ENCODE measurements at regions not wholly inside any gene's neighbourhood (a gene's known extent, or its start where the extent isn't known, plus 50 kb on each side); places are given as distances from the start of the nearest gene placed in this dataset.

DNA sequence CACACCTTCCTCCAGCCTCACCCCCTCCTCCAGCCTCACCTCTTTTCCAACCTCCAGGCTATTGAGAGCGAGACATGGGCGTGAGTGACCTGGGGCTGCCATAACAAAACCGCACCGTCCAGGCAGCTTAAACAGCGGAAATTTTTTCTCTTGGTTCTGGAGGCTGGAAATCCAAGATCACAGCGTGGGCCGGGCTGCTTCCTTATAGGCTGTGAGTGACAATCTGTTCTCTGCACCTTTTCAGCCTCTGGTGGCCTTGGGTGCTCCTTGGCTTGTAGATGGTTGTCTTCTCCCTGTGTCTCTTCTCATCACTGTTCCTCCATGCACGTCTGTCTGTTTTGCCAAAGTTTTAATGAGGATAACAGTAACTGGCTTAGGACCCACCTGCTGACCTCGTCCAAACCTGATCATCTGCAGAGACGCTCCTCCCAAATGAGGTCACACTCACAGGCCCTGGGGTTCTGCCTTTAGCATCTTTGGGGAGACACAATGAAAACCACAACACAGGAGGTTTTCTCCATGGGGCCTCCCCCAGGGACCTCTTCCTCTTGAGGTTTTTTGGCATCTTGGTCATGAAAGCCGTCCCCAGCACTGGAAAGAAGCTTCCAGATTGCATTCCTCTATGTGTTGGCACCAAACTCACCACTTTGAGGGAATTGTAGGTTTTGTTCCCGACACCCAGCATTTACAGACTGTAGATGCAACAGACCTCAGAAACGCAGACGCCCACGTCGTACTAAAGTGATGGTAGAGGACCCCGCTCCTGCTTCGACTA, 878.1 kb downstream of the BRD1 start:
- TF ChIP-seq POLR2AphosphoS5 (IDR thresholded peaks at IDR 0.05; ENCODE audit: low read depth) (no peak), SPI1 (IDR thresholded peaks at IDR 0.05; ENCODE audit: borderline replicate concordance, low read depth) (no peak), GABPA (IDR thresholded peaks at IDR 0.05; ENCODE audit: low read depth) (no peak)
- TF ChIP-seq, protein P1, sequence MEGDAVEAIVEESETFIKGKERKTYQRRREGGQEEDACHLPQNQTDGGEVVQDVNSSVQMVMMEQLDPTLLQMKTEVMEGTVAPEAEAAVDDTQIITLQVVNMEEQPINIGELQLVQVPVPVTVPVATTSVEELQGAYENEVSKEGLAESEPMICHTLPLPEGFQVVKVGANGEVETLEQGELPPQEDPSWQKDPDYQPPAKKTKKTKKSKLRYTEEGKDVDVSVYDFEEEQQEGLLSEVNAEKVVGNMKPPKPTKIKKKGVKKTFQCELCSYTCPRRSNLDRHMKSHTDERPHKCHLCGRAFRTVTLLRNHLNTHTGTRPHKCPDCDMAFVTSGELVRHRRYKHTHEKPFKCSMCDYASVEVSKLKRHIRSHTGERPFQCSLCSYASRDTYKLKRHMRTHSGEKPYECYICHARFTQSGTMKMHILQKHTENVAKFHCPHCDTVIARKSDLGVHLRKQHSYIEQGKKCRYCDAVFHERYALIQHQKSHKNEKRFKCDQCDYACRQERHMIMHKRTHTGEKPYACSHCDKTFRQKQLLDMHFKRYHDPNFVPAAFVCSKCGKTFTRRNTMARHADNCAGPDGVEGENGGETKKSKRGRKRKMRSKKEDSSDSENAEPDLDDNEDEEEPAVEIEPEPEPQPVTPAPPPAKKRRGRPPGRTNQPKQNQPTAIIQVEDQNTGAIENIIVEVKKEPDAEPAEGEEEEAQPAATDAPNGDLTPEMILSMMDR (IDR thresholded peaks at IDR 0.05; ENCODE audit: insufficient read depth, low read length): no peak
- TF ChIP-seq, protein P2, sequence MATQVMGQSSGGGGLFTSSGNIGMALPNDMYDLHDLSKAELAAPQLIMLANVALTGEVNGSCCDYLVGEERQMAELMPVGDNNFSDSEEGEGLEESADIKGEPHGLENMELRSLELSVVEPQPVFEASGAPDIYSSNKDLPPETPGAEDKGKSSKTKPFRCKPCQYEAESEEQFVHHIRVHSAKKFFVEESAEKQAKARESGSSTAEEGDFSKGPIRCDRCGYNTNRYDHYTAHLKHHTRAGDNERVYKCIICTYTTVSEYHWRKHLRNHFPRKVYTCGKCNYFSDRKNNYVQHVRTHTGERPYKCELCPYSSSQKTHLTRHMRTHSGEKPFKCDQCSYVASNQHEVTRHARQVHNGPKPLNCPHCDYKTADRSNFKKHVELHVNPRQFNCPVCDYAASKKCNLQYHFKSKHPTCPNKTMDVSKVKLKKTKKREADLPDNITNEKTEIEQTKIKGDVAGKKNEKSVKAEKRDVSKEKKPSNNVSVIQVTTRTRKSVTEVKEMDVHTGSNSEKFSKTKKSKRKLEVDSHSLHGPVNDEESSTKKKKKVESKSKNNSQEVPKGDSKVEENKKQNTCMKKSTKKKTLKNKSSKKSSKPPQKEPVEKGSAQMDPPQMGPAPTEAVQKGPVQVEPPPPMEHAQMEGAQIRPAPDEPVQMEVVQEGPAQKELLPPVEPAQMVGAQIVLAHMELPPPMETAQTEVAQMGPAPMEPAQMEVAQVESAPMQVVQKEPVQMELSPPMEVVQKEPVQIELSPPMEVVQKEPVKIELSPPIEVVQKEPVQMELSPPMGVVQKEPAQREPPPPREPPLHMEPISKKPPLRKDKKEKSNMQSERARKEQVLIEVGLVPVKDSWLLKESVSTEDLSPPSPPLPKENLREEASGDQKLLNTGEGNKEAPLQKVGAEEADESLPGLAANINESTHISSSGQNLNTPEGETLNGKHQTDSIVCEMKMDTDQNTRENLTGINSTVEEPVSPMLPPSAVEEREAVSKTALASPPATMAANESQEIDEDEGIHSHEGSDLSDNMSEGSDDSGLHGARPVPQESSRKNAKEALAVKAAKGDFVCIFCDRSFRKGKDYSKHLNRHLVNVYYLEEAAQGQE (IDR thresholded peaks at IDR 0.05; ENCODE audit: insufficient replicate concordance, low read depth): no peak
- no peak for DNase-seq (ENCODE audit: low read depth in 1 of 2, low spot score in 1 of 2)
- no peak overlapping the region for H3K4me3 ChIP-seq (replicated peaks; ENCODE audit: insufficient read depth, low read length)
- H3K27me3 ChIP-seq (ENCODE audit: insufficient read depth, poor library complexity, severe bottlenecking): no peaks in the 10 kb centered on the region
- no peak overlapping the region for H3K27ac ChIP-seq (replicated peaks)

DNA sequence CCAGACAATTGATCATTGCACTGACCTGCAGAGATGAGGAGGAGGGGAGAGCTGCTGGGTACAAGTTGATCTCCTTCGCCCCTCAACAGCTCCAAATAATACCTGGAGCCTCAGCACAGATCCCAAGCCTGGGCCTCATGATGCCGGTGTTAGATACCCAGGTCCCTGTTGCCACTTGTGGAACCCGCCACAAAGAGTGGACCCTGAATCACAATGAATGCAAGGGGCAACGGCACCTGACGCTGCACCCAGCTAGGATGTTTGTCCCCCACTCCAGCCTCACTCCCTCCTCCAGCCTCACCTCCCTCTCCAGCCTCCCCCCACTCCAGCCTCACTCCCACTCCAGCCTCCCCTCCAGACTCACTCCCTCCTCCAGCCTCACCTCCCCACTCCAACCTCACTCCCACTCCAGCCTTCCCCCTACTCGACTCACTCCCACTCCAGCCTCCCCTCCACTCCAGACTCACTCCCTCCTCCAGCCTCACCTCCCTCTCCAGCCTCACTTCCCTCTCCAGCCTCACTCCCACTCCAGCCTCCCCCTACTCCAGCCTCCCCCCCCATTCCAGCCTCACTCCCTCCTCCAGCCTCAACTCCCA, 879.0 kb downstream of the BRD1 start:
- TF ChIP-seq SPI1 (IDR thresholded peaks at IDR 0.05; ENCODE audit: borderline replicate concordance, low read depth) (no peak), POLR2AphosphoS5 (IDR thresholded peaks at IDR 0.05; ENCODE audit: low read depth) (no peak), GABPA (IDR thresholded peaks at IDR 0.05; ENCODE audit: low read depth) (no peak)
- TF ChIP-seq, protein P2 (IDR thresholded peaks at IDR 0.05; ENCODE audit: insufficient replicate concordance, low read depth): no peak
- TF ChIP-seq, protein P1 (IDR thresholded peaks at IDR 0.05; ENCODE audit: insufficient read depth, low read length): no peak
- Histone ChIP-seq H3K27ac (replicated peaks) (no peak overlapping the region), H3K27me3 (ENCODE audit: insufficient read depth, poor library complexity, severe bottlenecking) (no peaks in the 10 kb centered on the region), H3K4me3 (replicated peaks; ENCODE audit: insufficient read depth, low read length) (no peak overlapping the region)
- no peak for DNase-seq (ENCODE audit: low read depth in 1 of 2, low spot score in 1 of 2)

DNA sequence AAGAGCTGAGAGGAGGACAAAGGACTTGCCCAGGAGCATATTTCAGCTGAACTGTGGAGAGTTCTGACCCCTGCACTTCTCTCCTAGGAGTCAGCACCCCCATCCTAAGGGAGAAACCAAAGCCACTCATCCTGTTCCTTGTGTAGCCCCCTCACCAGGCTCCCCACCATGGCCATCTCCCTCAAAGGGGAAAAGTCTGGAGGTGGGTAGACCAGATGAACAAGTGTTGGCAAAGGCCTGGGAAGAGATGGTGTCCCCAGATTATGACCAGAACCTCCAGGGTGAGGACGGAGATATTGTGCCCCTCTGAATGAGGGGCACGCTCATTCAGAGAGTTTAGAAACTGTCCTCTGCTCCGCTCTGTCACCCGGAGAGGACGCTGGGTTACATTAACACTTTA, 880.0 kb downstream of the BRD1 start:
- no peak overlapping the region for H3K27ac ChIP-seq (replicated peaks)
- TF ChIP-seq POLR2AphosphoS5 (IDR thresholded peaks at IDR 0.05; ENCODE audit: low read depth) (no peak), SPI1 (IDR thresholded peaks at IDR 0.05; ENCODE audit: borderline replicate concordance, low read depth) (no peak), GABPA (IDR thresholded peaks at IDR 0.05; ENCODE audit: low read depth) (no peak)
- TF ChIP-seq, protein P2 (IDR thresholded peaks at IDR 0.05; ENCODE audit: insufficient replicate concordance, low read depth): no peak
- TF ChIP-seq, protein P1 (IDR thresholded peaks at IDR 0.05; ENCODE audit: insufficient read depth, low read length): no peak
- H3K4me3 ChIP-seq (replicated peaks; ENCODE audit: insufficient read depth, low read length): no peak overlapping the region
- no peak for DNase-seq (ENCODE audit: low read depth in 1 of 2, low spot score in 1 of 2)
- no peaks in the 10 kb centered on the region for H3K27me3 ChIP-seq (ENCODE audit: insufficient read depth, poor library complexity, severe bottlenecking)

All from HL-60 (cell line).